Lung (tissue), 11 donors: ENCODE measurements at regions not wholly inside any gene's neighbourhood (a gene's known extent, or its start where the extent isn't known, plus 50 kb on each side); places are given as distances from the start of the nearest gene placed in this dataset.

Experiments used
- ATAC-seq: fragments of 200-7000 bp; cut with Tn5 transposase; one replicate; pipeline ENCODE4 v1.9.1; 2020; ENCODE audit warnings: moderate number of reproducible peaks; ENCODE audit not compliant: insufficient read depth, low FRiP score
- DNase-seq, 3 donors: peaks; one replicate each; pipeline ENCODE4 v3.0.0-alpha.2; 2013 to 2017
- H3K27ac ChIP-seq, 2 donors: one replicate each; pipeline ENCODE4 v1.5.1; 2013; ENCODE audit warnings: mild to moderate bottlenecking in 2 of 2, moderate library complexity in 2 of 2, control low read depth in 1 of 2, inconsistent platforms in 1 of 2, low read depth in 1 of 2, low read length in 1 of 2
- H3K27me3 ChIP-seq, 3 donors: one replicate each; pipeline ENCODE4 v1.5.1; 2013; ENCODE audit warnings: low read length in 2 of 3; ENCODE audit not compliant: control insufficient read depth in 3 of 3, insufficient read depth in 3 of 3
- H3K36me3 ChIP-seq, 4 donors: one replicate each; pipeline ENCODE4 v1.5.1; 2013; ENCODE audit warnings: low read length in 4 of 4, mild to moderate bottlenecking in 1 of 4, moderate library complexity in 1 of 4; ENCODE audit not compliant: control insufficient read depth in 4 of 4, insufficient read depth in 4 of 4
- H3K4me1 ChIP-seq, 5 donors: one replicate each; pipeline ENCODE4 v1.5.1; 2013; ENCODE audit warnings: low read length in 5 of 5, mild to moderate bottlenecking in 2 of 5, moderate library complexity in 1 of 5; ENCODE audit not compliant: control insufficient read depth in 5 of 5, insufficient read depth in 5 of 5
- H3K4me3 ChIP-seq: one replicate; pipeline ENCODE4 v1.5.1; 2013; ENCODE audit warnings: mild to moderate bottlenecking, control low read depth, moderate library complexity
- H3K9ac ChIP-seq, 2 donors: one replicate each; pipeline ENCODE4 v1.5.1; 2013; ENCODE audit warnings: low read length in 2 of 2, control low read depth in 1 of 2; ENCODE audit not compliant: insufficient read depth in 1 of 2
- H3K9me3 ChIP-seq, 4 donors: one replicate each; pipeline ENCODE4 v1.5.1; 2013; ENCODE audit warnings: low read length in 3 of 4, mild to moderate bottlenecking in 1 of 4, moderate library complexity in 1 of 4; ENCODE audit not compliant: control insufficient read depth in 4 of 4, insufficient read depth in 3 of 4
- CTCF ChIP-seq: IDR thresholded peaks from 2 replicates; pipeline ENCODE4 v1.5.1; 2012; ENCODE audit warnings: mild to moderate bottlenecking; ENCODE audit errors: control extremely low read depth, extremely low read depth
- WGBS, 2 donors: extraction: QIAGEN DNeasy Blood & Tissue Kit; methylation state at CpG; one replicate each; pipeline ENCODE4 v1.1.7; 2013; 5-methylcytosine and 5-hydroxymethylcytosine counted together
- donor health status: control.
- donor health status: control.
- donor health status: Bipolar disorder and iron deficiency.
- donor health status: healthy.
- donor health status: DM: yes; HTN: yes; CAD: no.

GRCh38 chr1:201661823-201662359 lies 123.0 kb downstream of the NAV1 start:
- Histone ChIP-seq H3K27me3 (no peaks in the 10 kb centered on the region), H3K4me3 (no peak overlapping the region), H3K4me1 (peaks cover 0 to 6% (median under 1%) of the 10 kb centered on the region in 5 donors), H3K27ac (no peak overlapping the region), H3K36me3 (no peaks in the 10 kb centered on the region), H3K9me3 (no peaks in the 10 kb centered on the region), H3K9ac (no peak overlapping the region)
- 84 to 87% methylated on average over 8 of the region's 8 CpGs for WGBS, 2 donors
- TF ChIP-seq CTCF, result no peak
- DNase-seq, result no peak
- ATAC-seq, result no peak

- Histone ChIP-seq H3K9ac (no peak overlapping the region), H3K27me3 (no peaks in the 10 kb centered on the region), H3K4me3 (no peak overlapping the region), H3K9me3 (no peaks in the 10 kb centered on the region), H3K4me1 (no peaks in the 10 kb centered on the region), H3K36me3 (no peaks in the 10 kb centered on the region), H3K27ac (no peak overlapping the region)
- no peak for TF ChIP-seq CTCF
- DNase-seq (no peak), ATAC-seq (no peak)
- 97 to 100% methylated on average over 2 of the region's 2 CpGs for WGBS, 2 donors
These were observed 123.7 kb downstream of the NAV1 start for GRCh38 chr1:201662646-201663045.

- no peak overlapping the region for H3K27ac ChIP-seq
- H3K4me1 ChIP-seq, result no peaks in the 10 kb centered on the region
- 92 to 99% methylated on average over 5 of the region's 5 CpGs for WGBS, 2 donors
- H3K36me3 ChIP-seq, result no peaks in the 10 kb centered on the region
- DNase-seq, result no peak
- H3K9me3 ChIP-seq, result no peaks in the 10 kb centered on the region
- no peak for TF ChIP-seq CTCF
- no peaks in the 10 kb centered on the region for H3K27me3 ChIP-seq
- no peak overlapping the region for H3K4me3 ChIP-seq
- H3K9ac ChIP-seq, result no peak overlapping the region
- ATAC-seq, result no peak
These were observed 124.7 kb downstream of the NAV1 start for GRCh38 chr1:201663491-201664113.

- no peak for TF ChIP-seq CTCF
- Histone ChIP-seq H3K27ac (no peak overlapping the region), H3K4me1 (no peaks in the 10 kb centered on the region), H3K4me3 (no peak overlapping the region), H3K9ac (no peak overlapping the region), H3K9me3 (no peaks in the 10 kb centered on the region), H3K27me3 (no peaks in the 10 kb centered on the region), H3K36me3 (no peaks in the 10 kb centered on the region)
- WGBS, 2 donors, result 84 to 86% methylated on average over 8 of the region's 8 CpGs
- ATAC-seq (no peak), DNase-seq (no peak)
These were observed 126.1 kb downstream of the NAV1 start for GRCh38 chr1:201665036-201665435.
